GM04504 (cell line): ENCODE measurements at regions not wholly inside any gene's neighbourhood (a gene's known extent, or its start where the extent isn't known, plus 50 kb on each side); places are given as distances from the start of the nearest gene placed in this dataset.

ENCODE experiments used
- DNase-seq: peaks from one replicate; pipeline ENCODE4 v3.0.0-alpha.2; 2012; ENCODE audit warnings: low read depth

DNA sequence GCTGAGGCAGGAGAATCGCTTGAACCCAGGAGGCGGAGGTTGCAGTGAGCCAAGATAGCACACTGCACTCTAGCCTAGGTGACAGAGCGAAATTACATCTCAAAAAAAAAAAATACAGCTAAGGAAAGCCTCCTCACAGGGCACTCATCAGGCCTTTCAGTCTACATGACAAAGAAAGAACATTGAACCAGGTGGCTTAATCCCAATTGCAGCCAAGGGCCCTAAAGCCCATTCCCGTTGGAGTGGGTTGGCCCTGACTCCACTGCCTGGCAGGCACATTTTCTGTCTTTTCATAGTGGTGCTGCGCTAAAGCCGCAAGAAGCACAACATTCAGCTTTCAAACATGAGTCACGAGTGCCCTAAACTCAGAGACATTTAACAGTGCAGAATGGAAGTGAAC is 372.5 kb downstream of the RNF144A start:
- DNase-seq, result no peak

DNA sequence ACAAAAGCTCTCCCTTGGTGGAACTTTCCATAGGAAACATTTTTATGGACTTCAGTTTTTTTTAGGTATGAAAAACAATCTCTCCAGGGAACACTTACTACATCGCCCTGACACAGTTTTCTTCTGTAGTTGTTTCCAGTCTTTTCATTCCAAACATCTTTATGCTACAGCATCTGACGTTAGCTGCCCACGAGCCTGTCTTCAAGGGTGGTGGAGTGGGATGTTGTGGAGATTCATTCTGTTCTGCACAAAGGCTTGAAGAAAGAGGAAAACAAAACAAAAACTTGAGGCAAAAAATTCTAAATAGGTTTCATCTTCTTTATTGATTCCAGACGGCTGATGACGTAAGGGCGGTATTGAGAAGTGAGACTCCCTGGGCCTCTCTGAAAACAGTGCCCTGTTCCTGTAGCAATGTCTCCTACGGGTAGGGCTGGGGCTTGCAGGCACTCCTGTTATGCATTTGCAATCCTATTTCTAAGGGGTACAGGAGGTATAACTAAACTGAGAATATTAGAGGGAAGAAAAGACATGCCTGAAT is 375.0 kb downstream of the RNF144A start:
- DNase-seq, result no peak

DNA sequence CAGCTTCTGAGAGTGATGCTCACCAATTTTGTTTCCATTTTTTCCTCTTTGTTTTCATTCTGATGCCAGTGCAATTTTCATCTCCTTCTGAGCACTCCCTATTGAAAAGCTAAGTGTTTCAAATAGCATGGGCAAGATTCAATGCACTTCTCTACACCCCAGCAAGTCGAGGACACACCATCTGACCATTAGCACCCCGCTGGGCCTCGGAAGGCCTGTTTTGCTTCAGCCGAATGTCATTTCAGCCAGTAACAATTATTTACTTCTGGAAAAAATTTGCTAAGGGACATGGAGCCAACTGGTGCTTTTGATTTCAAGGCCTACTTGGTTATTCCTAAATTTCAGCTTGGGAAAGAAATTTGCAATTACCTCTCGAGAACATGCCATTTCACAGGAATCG is 392.4 kb downstream of the RNF144A start:
- DNase-seq, result no peak

DNA sequence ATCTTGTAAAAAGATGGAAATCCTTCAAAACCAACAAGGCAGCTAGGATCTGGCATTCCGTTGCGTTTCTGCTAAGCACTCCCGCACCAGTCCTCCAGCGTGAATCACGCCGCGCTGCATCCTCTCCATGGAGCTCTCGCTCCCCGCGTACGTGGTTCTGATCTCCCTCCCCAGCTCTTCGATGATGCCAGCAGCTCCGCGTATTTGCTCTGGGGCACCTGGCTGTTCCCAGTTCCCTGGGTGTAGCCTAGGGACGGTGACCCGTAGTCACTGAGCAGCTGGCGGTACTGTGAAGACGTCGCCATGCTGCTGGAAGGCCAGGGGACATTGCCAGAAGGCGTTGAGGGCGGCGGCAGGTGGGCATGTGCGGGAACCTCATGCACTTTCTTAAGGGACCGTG is 407.5 kb downstream of the RNF144A start:
- no peak for DNase-seq

DNA sequence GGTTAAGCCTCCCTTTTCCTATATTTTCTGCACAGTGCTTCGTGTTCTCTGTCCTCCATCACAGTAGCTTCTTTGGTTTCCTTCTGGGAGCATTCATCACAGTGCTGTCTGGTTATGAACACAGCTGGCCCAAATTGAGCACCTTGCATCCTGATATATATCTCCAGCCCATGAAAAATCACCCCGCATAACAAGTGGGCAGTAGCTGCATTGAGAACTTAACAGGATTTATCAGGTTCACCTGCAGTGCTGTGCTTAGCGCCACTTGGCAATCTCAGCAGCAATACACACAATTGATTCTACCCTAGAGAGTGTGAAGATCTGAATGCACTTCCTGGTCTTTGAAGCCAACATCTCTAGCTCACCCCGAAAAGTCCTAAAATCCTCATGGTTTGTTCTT is 408.0 kb downstream of the RNF144A start:
- no peak for DNase-seq

DNA sequence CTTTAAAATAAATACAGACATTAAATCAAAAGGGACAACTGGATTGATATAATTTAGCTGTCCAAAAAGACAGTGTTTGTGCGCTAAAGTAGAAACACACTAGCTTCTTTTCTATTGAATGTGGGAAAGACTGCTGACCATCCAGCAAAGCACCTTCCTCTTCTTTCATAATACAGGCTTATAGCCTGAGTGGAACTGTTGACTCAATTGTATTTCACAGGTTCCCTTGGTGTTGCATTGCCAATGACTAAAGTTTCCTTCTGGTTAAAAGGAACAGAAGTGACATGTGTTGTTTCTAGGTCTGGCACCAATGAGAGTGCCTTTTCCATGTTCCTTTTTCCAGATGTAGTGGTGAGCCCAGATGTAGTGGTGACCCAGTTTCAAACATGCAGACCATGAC is 412.3 kb downstream of the RNF144A start:
- DNase-seq, result no peak

GRCh38 chr2:7333189-7333765 is 416.1 kb downstream of the RNF144A start:
- DNase-seq, result no peak

DNA sequence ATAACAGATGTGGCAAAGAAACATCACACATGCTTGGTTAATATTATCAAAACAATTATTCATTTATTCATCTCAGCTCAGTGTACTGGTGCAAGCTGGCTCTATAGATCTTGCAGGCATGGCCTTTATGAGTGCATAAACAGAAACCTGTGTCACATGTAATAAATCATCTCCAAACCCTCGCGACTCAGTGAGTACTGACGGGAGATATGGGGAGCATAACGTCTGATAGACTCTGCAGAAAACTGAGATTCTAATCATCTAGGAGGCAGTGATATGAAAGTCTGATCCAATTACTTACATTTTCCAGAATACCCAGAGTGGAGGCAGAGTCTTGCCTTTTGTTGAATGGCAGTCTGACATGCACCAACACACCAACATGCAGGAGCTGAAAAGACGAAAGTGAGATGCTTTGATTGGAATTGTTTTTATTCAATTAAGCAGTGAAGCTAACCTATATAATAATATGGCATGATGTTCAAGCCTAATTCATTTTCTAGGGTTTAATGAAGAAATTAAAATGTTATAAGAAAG is 416.8 kb downstream of the RNF144A start:
- DNase-seq, result no peak

DNA sequence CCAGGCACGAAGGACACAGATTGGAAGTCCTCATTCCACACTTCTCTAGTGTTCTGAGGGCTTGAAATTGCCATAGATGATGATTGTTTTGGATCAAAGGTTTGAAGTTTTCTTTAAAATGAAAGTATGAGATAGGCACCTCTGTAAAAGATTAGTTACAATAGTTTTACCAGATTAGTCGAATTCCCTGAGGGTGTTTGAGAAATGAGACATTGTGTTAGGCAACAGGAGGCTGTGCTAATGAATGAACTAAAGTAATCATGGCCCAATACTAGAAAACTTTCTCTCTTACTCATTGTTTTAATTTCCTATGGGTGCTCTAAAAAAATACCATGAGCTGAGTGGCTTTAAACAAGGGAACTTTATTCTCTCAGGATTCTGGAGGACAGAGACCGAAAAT is 421.7 kb downstream of the RNF144A start:
- DNase-seq, result no peak

GRCh38 chr2:7346336-7346735 is 429.1 kb downstream of the RNF144A start:
- no peak for DNase-seq

DNA sequence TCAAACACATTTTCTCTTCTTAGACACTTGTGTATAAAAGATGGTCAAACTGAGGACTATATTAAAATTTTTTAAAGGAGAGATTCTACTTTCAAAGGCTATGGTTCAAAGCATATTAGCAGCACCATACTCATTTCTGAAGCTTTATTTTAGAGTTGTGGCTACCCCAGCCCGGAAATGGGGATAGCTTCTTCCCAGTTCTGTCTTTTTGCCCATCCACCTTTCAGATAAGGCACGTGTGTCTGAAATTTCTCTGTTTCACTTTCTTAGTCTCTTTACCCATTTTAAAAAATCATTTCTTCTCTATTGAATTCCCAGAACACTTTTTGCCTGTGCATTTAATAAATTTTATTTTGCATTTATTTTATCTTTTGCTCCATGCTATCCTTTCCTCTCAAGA is 431.5 kb downstream of the RNF144A start:
- DNase-seq, result no peak

- DNase-seq, result no peak
These were observed 435.0 kb downstream of the RNF144A start for GRCh38 chr2:7352191-7352590.

DNA sequence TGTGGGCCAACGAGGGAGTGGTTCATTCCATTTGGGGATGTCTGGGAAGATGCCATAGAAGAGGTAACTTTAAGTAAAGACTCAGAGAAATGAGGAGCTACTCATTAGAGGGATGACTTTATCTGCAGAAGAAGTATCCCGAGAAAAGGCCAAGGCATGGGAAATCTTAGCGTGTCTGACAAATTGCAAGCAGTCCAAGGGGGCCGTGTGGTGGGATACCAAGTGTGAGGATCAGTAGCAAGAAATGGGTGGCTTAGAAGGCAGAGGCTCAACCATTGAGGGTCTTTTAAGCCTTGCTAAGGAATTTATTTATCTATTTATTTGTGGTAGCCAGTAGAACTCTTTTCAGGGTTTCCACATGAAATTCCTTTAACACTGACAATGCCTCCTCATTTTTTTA is 436.4 kb downstream of the RNF144A start:
- DNase-seq, result no peak

DNA sequence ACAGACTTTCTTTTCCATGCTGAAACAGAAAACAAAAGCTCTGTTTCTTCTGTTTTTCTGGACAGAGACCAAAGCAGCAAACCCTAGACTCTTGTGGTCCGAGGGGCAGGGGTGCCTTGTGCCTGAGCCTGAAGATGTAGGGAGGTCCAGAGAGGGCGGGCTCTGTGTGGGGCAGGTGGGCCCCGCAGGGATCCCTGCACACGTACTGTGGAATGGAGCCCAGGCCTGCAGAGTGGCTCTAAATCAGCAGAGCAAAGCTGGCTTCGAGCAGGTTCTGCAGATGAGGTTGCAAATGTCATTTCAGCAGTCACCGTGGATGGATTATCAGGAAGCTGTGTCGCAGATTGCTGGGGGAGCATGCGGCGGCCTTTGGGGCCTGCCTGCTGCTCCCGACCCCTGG is 438.6 kb downstream of the RNF144A start:
- DNase-seq, result no peak

DNA sequence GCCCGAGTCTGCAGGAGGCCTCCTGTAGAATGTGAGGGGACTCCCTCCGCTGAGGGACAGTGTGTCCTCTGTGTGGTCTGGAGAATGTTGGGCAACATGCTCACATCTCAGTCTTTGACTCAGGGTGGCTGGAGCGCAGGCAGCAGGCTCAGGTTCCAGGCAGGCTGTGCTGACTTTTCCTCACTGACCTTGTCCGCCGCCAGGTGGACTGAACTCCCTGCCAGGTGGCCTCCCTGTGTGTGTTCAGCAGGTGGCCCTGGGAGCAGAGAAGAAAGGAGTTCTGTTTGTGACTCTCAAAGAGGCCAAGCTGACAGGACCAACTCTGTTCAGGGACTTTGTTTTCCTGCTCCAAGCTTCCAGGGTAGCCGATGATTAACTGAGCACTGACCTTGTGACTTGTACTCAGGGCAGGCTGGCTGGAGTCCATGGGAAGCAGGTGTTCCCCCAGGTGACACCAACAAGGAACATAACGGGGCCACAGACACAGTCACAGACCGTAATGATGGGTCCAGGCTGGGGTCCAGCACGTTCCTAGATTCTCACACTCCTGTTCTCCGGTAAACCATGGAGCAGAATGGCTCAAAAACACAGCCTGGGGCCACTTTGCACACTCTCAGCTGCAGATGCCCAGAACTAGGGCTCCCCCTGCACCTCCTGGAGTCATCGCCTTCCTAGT is 439.8 kb downstream of the RNF144A start:
- DNase-seq, result no peak

DNA sequence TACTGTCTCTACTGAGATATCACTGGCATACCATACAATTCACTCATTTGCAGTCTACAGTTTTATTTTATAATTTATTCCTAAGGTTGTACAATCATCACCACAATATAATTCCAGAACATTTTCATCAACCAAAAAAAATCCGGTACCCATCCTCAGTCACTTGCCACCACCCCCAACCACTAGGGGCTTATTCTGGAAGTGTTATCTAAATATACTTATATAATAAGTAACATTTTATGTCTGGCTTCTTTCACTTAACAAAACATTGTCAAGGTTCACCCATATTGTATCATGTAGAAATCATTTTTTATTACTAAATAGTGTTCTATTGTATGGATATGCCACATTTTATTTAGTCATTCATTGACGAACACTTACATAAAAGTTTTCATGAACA is 440.8 kb downstream of the RNF144A start:
- no peak for DNase-seq

- DNase-seq, result no peak
These were observed 441.7 kb downstream of the RNF144A start for GRCh38 chr2:7358865-7359447.

DNA sequence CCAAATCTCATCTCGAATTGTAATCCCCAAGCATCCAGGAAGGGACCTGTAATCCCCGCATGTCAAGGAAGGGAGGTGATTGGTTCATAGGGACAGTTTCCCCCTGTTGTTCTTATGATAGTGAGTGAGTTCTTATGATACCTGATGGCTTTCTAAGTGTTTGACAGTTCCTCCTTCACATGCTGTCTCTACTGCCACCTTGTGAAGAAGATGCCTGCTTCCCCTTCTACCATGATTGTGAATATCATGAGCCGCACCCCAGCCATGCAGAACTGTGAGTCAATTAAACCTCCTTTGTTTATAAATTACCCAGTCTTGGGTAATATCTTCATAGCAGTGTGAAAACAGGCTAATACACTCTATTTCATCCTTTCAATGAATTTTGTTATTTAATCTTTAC is 446.7 kb downstream of the RNF144A start:
- no peak for DNase-seq

DNA sequence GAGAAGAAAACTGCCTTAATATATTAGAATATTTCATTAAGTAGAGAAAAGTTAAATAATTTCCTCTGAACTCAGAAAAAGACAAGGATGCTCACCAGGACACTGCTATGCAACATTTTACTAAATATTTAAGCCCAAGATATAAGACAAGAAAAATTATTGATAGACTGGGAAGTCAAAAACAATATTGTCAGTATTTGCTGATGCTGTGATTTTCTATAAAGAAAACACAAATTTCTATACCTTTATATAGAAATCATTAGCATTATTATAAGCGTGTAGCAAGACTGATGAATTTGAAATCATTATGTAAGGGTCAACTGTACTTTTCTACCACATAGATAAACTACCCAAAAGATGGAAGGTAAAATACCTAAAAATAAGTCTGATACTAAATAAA is 451.0 kb downstream of the RNF144A start:
- no peak for DNase-seq

- no peak for DNase-seq
These were observed 455.9 kb downstream of the RNF144A start for GRCh38 chr2:7373156-7373555.

DNA sequence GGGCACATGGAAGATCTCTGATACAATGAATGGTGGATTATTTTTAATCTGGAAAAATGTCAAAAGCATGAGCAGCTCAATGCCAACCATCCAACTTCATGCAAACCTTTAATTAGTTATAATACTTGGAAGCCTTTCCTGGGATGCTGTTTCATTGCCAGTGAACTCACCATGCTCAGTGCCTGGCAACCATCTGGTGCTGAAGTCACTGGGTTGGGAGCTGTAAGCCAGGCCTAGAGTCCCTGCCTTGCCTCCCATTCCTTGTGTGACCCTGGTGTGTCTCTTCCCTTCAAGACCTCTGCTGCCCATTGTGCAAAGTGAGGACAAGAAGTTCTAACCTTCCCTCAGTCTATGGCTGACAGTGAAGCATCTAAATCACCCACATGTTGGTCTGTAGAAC is 458.7 kb downstream of the RNF144A start:
- no peak for DNase-seq

GRCh38 chr2:7377916-7378569 is 460.8 kb downstream of the RNF144A start:
- no peak for DNase-seq

GRCh38 chr2:7378591-7378990 is 461.4 kb downstream of the RNF144A start:
- DNase-seq, result no peak
